PFSK-1 (cell line): ENCODE measurements at regions not wholly inside any gene's neighbourhood (a gene's known extent, or its start where the extent isn't known, plus 50 kb on each side); places are given as distances from the start of the nearest gene placed in this dataset.

Experiments used
- FOXP2 ChIP-seq: optimal IDR thresholded peaks from 2 replicates; pipeline ENCODE3; 2011; ENCODE audit warnings: borderline replicate concordance, control low read depth, inconsistent platforms; ENCODE audit not compliant: insufficient read depth; ENCODE audit errors: extremely low read length, extremely low read depth
- POLR2AphosphoS5 ChIP-seq: IDR thresholded peaks from 2 replicates; pipeline ENCODE4 v1.6.1; 2012; ENCODE audit warnings: low read depth, mild to moderate bottlenecking, control low read depth, low read length, moderate library complexity
- SIN3A ChIP-seq: IDR thresholded peaks from 2 replicates; pipeline ENCODE4 v1.6.1; 2012; ENCODE audit warnings: mild to moderate bottlenecking, low read length, moderate library complexity, borderline replicate concordance; ENCODE audit not compliant: insufficient read depth
- TAF1 ChIP-seq: IDR thresholded peaks from 2 replicates; pipeline ENCODE4 v1.6.1; 2012; ENCODE audit warnings: low read length, control low read depth, borderline replicate concordance; ENCODE audit not compliant: insufficient read depth
- TF ChIP-seq, protein P1 (sequence below), 2 experiments: IDR thresholded peaks; 2 replicates each; pipeline versions ENCODE4 v1.6.1 to v1.8.0; 2011 to 2012; ENCODE audit warnings: low read depth in 2 of 2, low read length in 2 of 2, control low read depth in 1 of 2, inconsistent platforms in 1 of 2, mild to moderate bottlenecking in 1 of 2, moderate library complexity in 1 of 2; ENCODE audit not compliant: insufficient read depth in 1 of 2

GRCh38 chr6:102799051-102799450 is 1405.5 kb downstream of the GRIK2 start:
- TF ChIP-seq POLR2AphosphoS5 (no peak), TAF1 (no peak), SIN3A (no peak), FOXP2 (no peak)
- TF ChIP-seq, protein P1, sequence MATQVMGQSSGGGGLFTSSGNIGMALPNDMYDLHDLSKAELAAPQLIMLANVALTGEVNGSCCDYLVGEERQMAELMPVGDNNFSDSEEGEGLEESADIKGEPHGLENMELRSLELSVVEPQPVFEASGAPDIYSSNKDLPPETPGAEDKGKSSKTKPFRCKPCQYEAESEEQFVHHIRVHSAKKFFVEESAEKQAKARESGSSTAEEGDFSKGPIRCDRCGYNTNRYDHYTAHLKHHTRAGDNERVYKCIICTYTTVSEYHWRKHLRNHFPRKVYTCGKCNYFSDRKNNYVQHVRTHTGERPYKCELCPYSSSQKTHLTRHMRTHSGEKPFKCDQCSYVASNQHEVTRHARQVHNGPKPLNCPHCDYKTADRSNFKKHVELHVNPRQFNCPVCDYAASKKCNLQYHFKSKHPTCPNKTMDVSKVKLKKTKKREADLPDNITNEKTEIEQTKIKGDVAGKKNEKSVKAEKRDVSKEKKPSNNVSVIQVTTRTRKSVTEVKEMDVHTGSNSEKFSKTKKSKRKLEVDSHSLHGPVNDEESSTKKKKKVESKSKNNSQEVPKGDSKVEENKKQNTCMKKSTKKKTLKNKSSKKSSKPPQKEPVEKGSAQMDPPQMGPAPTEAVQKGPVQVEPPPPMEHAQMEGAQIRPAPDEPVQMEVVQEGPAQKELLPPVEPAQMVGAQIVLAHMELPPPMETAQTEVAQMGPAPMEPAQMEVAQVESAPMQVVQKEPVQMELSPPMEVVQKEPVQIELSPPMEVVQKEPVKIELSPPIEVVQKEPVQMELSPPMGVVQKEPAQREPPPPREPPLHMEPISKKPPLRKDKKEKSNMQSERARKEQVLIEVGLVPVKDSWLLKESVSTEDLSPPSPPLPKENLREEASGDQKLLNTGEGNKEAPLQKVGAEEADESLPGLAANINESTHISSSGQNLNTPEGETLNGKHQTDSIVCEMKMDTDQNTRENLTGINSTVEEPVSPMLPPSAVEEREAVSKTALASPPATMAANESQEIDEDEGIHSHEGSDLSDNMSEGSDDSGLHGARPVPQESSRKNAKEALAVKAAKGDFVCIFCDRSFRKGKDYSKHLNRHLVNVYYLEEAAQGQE (IDR thresholded peaks at IDR 0.05; ENCODE audit: insufficient read depth in 1 of 2, low read depth in 2 of 2, low read length in 2 of 2) = no peak

DNA sequence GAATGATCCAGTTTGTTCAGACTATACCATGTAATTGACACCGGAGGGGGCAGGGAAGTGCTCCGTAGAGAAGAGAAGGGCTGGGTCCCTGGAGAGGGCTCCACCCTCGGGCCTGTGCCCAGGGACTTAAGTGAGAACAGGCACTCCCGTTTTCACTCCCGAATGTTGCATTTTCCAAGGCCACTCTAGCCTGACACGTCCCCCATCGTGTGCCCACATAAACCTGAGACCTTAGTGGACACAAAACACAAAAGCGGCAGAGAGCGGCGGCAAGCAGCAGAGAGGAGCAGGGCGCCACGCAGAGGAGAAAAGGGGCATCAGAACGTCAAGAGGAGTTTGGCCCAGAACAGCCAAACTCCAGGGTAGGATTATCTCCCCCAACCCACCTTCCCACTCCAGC is 1405.1 kb downstream of the GRIK2 start:
- TF ChIP-seq, protein P1 (IDR thresholded peaks at IDR 0.05; ENCODE audit: insufficient read depth in 1 of 2, low read depth in 2 of 2, low read length in 2 of 2) = no peak
- no peak for TF ChIP-seq TAF1
- TF ChIP-seq POLR2AphosphoS5 = no peak
- TF ChIP-seq FOXP2 = no peak
- no peak for TF ChIP-seq SIN3A

GRCh38 chr6:102793752-102794151 is 1400.2 kb downstream of the GRIK2 start:
- no peak for TF ChIP-seq FOXP2
- TF ChIP-seq TAF1 = no peak
- TF ChIP-seq SIN3A = no peak
- TF ChIP-seq, protein P1 (IDR thresholded peaks at IDR 0.05; ENCODE audit: insufficient read depth in 1 of 2, low read depth in 2 of 2, low read length in 2 of 2) = no peak
- no peak for TF ChIP-seq POLR2AphosphoS5

GRCh38 chr6:102774326-102774725 is 1380.8 kb downstream of the GRIK2 start:
- TF ChIP-seq POLR2AphosphoS5 (no peak), FOXP2 (no peak), TAF1 (no peak), SIN3A (no peak)
- TF ChIP-seq, protein P1 (IDR thresholded peaks at IDR 0.05; ENCODE audit: insufficient read depth in 1 of 2, low read depth in 2 of 2, low read length in 2 of 2) = no peak

- TF ChIP-seq TAF1 (no peak), SIN3A (no peak), POLR2AphosphoS5 (no peak), FOXP2 (no peak)
- TF ChIP-seq, protein P1 (IDR thresholded peaks at IDR 0.05; ENCODE audit: insufficient read depth in 1 of 2, low read depth in 2 of 2, low read length in 2 of 2) = no peak
Measured at GRCh38 chr6:102773636-102774035, 1380.1 kb downstream of the GRIK2 start.
